ENCODE measurements at regions not wholly inside any gene's neighbourhood (a gene's known extent, or its start where the extent isn't known, plus 50 kb on each side); places are given as distances from the start of the nearest gene placed in this dataset.

DNA sequence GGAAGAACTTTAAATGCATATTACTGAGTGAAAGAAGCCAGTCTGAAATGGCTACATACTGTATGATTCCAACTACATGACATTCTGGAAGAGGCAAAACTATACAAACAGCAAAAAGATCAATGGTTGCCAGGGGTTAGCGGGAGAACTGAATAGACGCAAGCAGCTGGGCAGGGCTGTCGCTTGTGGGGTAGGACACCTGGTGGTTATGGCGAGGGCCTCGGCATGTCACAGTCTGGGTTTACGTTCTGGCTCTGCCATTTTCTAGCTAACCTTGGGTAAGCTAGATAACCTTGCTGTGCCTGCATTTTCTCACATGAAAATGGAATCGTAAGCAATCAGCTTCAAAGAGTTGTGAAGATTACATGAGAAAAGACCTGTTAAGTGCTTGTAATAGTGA lies 55.2 kb upstream of the SYT13 start:
- no peak overlapping the region for H3K27ac Mint-ChIP-seq

More for the DNA sequence above, 55.2 kb upstream of the SYT13 start:
- Mint-ChIP-seq H3K4me1 (peaks cover 52% of the 10 kb centered on the region), H3K36me3 (no peaks in the 10 kb centered on the region), H3K9me3 (no peaks in the 10 kb centered on the region), H3K4me3 (no peak overlapping the region), H3K27me3 (ENCODE audit: low read depth) (no peaks in the 10 kb centered on the region; the same call in 1 of the 2 replicates)
- peak; percentile 29 for ATAC-seq
- ChIA-PET CTCF (interaction anchor here (0.9 to 3.5 kb wide), 9 partner anchors 10 to 430 kb away, joined by 3 to 62 read pairs (median 4); no protein-coding TSS in a partner anchor), POLR2A (interaction anchor here (0.6 kb wide), 1 partner anchor 507 kb away, joined by 3 read pairs; no protein-coding TSS in a partner anchor)
- no peak for DNase-seq (ENCODE audit: low spot score)
- TF ChIP-seq OVOL2 (CRISPR knock-in tag; IDR thresholded peaks at IDR 0.05; ENCODE audit: borderline replicate concordance) (no peak), ETV6 (CRISPR knock-in tag; IDR thresholded peaks at IDR 0.05) (no peak), E2F1 (CRISPR knock-in tag; IDR thresholded peaks at IDR 0.05) (no peak), GTF2I (CRISPR knock-in tag; conservative IDR thresholded peaks at IDR 0.05) (no peak), MXD4 (CRISPR knock-in tag; IDR thresholded peaks at IDR 0.05; ENCODE audit: borderline replicate concordance) (no peak), PREB (CRISPR knock-in tag; IDR thresholded peaks at IDR 0.05; ENCODE audit: borderline replicate concordance) (no peak), CREM (CRISPR knock-in tag; IDR thresholded peaks at IDR 0.05) (no peak), ESRRA (CRISPR knock-in tag; IDR thresholded peaks at IDR 0.05; ENCODE audit: borderline replicate concordance) (no peak), CBFB (CRISPR knock-in tag; IDR thresholded peaks at IDR 0.05; ENCODE audit: low read depth) (no peak), JUN (CRISPR knock-in tag; IDR thresholded peaks at IDR 0.05) (no peak), ZNF532 (CRISPR knock-in tag; IDR thresholded peaks at IDR 0.05; ENCODE audit: borderline replicate concordance) (no peak), NFE2L1 (CRISPR knock-in tag; IDR thresholded peaks at IDR 0.05) (no peak), KAT7 (CRISPR knock-in tag; IDR thresholded peaks at IDR 0.05; ENCODE audit: borderline replicate concordance) (no peak), ZNF263 (CRISPR knock-in tag; IDR thresholded peaks at IDR 0.05; ENCODE audit: low read depth) (no peak), ZBTB21 (CRISPR knock-in tag; IDR thresholded peaks at IDR 0.05; ENCODE audit: borderline replicate concordance) (no peak), TEAD4 (CRISPR knock-in tag; IDR thresholded peaks at IDR 0.05) (no peak), ATF3 (CRISPR knock-in tag; conservative IDR thresholded peaks at IDR 0.05) (no peak)
- TF ChIP-seq, protein P1, sequence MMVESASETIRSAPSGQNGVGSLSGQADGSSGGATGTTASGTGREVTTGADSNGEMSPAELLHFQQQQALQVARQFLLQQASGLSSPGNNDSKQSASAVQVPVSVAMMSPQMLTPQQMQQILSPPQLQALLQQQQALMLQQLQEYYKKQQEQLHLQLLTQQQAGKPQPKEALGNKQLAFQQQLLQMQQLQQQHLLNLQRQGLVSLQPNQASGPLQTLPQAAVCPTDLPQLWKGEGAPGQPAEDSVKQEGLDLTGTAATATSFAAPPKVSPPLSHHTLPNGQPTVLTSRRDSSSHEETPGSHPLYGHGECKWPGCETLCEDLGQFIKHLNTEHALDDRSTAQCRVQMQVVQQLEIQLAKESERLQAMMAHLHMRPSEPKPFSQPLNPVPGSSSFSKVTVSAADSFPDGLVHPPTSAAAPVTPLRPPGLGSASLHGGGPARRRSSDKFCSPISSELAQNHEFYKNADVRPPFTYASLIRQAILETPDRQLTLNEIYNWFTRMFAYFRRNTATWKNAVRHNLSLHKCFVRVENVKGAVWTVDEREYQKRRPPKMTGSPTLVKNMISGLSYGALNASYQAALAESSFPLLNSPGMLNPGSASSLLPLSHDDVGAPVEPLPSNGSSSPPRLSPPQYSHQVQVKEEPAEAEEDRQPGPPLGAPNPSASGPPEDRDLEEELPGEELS (CRISPR knock-in tag; IDR thresholded peaks at IDR 0.05) = no peak
- TF ChIP-seq, protein P2, sequence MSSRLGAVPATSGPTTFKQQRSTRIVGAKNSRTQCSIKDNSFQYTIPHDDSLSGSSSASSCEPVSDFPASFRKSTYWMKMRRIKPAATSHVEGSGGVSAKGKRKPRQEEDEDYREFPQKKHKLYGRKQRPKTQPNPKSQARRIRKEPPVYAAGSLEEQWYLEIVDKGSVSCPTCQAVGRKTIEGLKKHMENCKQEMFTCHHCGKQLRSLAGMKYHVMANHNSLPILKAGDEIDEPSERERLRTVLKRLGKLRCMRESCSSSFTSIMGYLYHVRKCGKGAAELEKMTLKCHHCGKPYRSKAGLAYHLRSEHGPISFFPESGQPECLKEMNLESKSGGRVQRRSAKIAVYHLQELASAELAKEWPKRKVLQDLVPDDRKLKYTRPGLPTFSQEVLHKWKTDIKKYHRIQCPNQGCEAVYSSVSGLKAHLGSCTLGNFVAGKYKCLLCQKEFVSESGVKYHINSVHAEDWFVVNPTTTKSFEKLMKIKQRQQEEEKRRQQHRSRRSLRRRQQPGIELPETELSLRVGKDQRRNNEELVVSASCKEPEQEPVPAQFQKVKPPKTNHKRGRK (CRISPR knock-in tag; IDR thresholded peaks at IDR 0.05; ENCODE audit: borderline replicate concordance) = no peak
